ENCODE measurements at regions not wholly inside any gene's neighbourhood (a gene's known extent, or its start where the extent isn't known, plus 50 kb on each side); places are given as distances from the start of the nearest gene placed in this dataset.

- Histone ChIP-seq H3K9ac (ENCODE audit: low read depth, low read length) (no peak overlapping the region), H2BK120ac (ENCODE audit: low read depth, low read length) (no peak overlapping the region), H2BK15ac (ENCODE audit: low read depth, low read length) (no peak overlapping the region), H4K91ac (ENCODE audit: insufficient read depth, low read depth, low read length) (no peak overlapping the region), H2AK9ac (replicated peaks; ENCODE audit: low read depth, low read length, poor library complexity) (no peak overlapping the region), H4K8ac (ENCODE audit: low read depth in 2 of 2, low read length in 2 of 2) (no peak overlapping the region), H3K56ac (ENCODE audit: extremely low read depth, insufficient read depth, low read length) (no peak overlapping the region), H3K4ac (ENCODE audit: low read depth, low read length) (no peak overlapping the region), H3K27ac (ENCODE audit: insufficient read depth, low read length) (no peak overlapping the region), H3K23ac (ENCODE audit: low read depth, low read length) (no peak overlapping the region), H3K4me3 (ENCODE audit: insufficient read depth, low read depth, low read length) (no peak overlapping the region), H2AFZ (replicated peaks; ENCODE audit: low read length, poor library complexity) (no peak overlapping the region), H3K27me3 (ENCODE audit: control insufficient read depth, insufficient read depth, low read length) (no peaks in the 10 kb centered on the region), H3K9me3 (ENCODE audit: control insufficient read depth, insufficient read depth, low read length) (no peaks in the 10 kb centered on the region), H3K9me1 (ENCODE audit: insufficient read depth, low read length) (no peaks in the 10 kb centered on the region), H4K20me1 (ENCODE audit: insufficient read depth, low read length) (no peaks in the 10 kb centered on the region), H2BK20ac (ENCODE audit: low read depth, low read length) (no peak overlapping the region), H3K4me1 (ENCODE audit: control insufficient read depth, insufficient read depth, low read length) (no peaks in the 10 kb centered on the region), H3K79me1 (ENCODE audit: low read depth in 1 of 2, low read length in 2 of 2) (no peaks in the 10 kb centered on the region), H4K5ac (ENCODE audit: low read depth, low read length) (no peak overlapping the region), H3K14ac (replicated peaks; ENCODE audit: low read depth, low read length) (no peak overlapping the region), H2AK5ac (ENCODE audit: low read depth, low read length) (no peak overlapping the region), H2BK5ac (ENCODE audit: low read depth, low read length, poor library complexity, severe bottlenecking) (no peak overlapping the region), H3K4me2 (ENCODE audit: low read depth, low read length) (no peak overlapping the region), H3K36me3 (ENCODE audit: control insufficient read depth, insufficient read depth, low read length) (no peaks in the 10 kb centered on the region), H3K18ac (ENCODE audit: low read depth, low read length) (no peak overlapping the region)
- intact Hi-C loops (cut with micrococcal nuclease): no loop called here
- dilution Hi-C loops (cut with HindIII; ENCODE audit: low sequenced_read_pairs, unreplicated experiment): no loop called here
- ATAC-seq (ENCODE audit: low read depth) (no peak), DNase-seq (no peak)
- WGBS, 2 experiments (ENCODE audit: extremely low coverage in 2 of 2, insufficient read length in 1 of 2): no CpG with 5 or more reads among the region's 2 CpGs
- in situ Hi-C loops (cut with MboI; ENCODE audit: low sequenced_read_pairs): no loop called here
- no TSS peak for BruUV-seq (replicated peaks)
- CTCF ChIA-PET: no interaction called here
- TF ChIP-seq RCOR1 (IDR thresholded peaks at IDR 0.05; ENCODE audit: insufficient replicate concordance, low read length) (no peak), MAFK (IDR thresholded peaks at IDR 0.05; ENCODE audit: low read depth, low read length) (no peak), NFE2L2 (IDR thresholded peaks at IDR 0.05; ENCODE audit: low read depth, low read length) (no peak), RAD21 (IDR thresholded peaks at IDR 0.05; ENCODE audit: low read length) (no peak), RFX5 (IDR thresholded peaks at IDR 0.05; ENCODE audit: low read depth, low read length) (no peak), MAZ (IDR thresholded peaks at IDR 0.05; ENCODE audit: borderline replicate concordance, low read depth, low read length) (no peak), POLR2A (IDR thresholded peaks at IDR 0.05; ENCODE audit: low read depth, low read length) (no peak), CHD1 (IDR thresholded peaks at IDR 0.05; ENCODE audit: low read depth, low read length) (no peak), FOS (IDR thresholded peaks at IDR 0.05; ENCODE audit: low read depth, low read length) (no peak)
- POLR2A ChIA-PET (ENCODE audit: unreplicated experiment): no interaction called here
Observed at GRCh38 chr7:21374134-21374533, 53.7 kb upstream of the SP4 start.
